ENCODE measurements at regions not wholly inside any gene's neighbourhood (a gene's known extent, or its start where the extent isn't known, plus 50 kb on each side); places are given as distances from the start of the nearest gene placed in this dataset.

DNA sequence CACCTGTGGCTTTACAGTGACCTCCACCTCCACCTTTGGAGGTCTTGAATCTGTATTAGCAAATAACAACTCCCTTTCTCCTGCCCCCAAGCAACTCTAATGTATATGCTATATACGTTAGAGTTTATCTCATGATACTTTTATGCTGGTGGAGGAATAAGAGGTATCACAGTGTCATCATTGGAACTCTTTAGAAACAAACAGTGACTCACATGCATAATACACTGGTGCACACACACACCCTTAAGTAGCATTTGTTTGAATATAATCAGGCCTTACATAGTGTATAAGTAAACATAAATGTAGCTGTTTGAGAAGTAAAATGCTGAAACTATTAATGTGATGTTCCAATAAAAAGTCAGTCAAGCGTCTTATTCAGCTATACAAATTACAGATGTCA is 280.2 kb upstream of the C2CD4B start:
- no peak for TF ChIP-seq CTCF (IDR thresholded peaks at IDR 0.05)
- no peak for TF ChIP-seq TCF7 (CRISPR knock-in tag; IDR thresholded peaks at IDR 0.05; ENCODE audit: low read depth)
- TF ChIP-seq SMAD4 (CRISPR knock-in tag; IDR thresholded peaks at IDR 0.05) = no peak
- no peak for TF ChIP-seq ZNF512 (CRISPR knock-in tag; IDR thresholded peaks at IDR 0.05; ENCODE audit: borderline replicate concordance)
- no peak for TF ChIP-seq ZSCAN18 (CRISPR knock-in tag; IDR thresholded peaks at IDR 0.05)
- TF ChIP-seq ZNF219 (CRISPR knock-in tag; IDR thresholded peaks at IDR 0.05; ENCODE audit: borderline replicate concordance) = no peak
- no peak for TF ChIP-seq E2F1 (CRISPR knock-in tag; IDR thresholded peaks at IDR 0.05)
- TF ChIP-seq, protein P1, sequence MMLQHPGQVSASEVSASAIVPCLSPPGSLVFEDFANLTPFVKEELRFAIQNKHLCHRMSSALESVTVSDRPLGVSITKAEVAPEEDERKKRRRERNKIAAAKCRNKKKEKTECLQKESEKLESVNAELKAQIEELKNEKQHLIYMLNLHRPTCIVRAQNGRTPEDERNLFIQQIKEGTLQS (CRISPR knock-in tag; conservative IDR thresholded peaks at IDR 0.05) = no peak
- no peak for TF ChIP-seq ZNF671 (CRISPR knock-in tag; IDR thresholded peaks at IDR 0.05)
- TF ChIP-seq NR1H2 (CRISPR knock-in tag; IDR thresholded peaks at IDR 0.05) = no peak
- no peak for TF ChIP-seq JUN (CRISPR knock-in tag; IDR thresholded peaks at IDR 0.05)
- no peak for TF ChIP-seq FOXK1 (CRISPR knock-in tag; IDR thresholded peaks at IDR 0.05)
- TF ChIP-seq, protein P2, sequence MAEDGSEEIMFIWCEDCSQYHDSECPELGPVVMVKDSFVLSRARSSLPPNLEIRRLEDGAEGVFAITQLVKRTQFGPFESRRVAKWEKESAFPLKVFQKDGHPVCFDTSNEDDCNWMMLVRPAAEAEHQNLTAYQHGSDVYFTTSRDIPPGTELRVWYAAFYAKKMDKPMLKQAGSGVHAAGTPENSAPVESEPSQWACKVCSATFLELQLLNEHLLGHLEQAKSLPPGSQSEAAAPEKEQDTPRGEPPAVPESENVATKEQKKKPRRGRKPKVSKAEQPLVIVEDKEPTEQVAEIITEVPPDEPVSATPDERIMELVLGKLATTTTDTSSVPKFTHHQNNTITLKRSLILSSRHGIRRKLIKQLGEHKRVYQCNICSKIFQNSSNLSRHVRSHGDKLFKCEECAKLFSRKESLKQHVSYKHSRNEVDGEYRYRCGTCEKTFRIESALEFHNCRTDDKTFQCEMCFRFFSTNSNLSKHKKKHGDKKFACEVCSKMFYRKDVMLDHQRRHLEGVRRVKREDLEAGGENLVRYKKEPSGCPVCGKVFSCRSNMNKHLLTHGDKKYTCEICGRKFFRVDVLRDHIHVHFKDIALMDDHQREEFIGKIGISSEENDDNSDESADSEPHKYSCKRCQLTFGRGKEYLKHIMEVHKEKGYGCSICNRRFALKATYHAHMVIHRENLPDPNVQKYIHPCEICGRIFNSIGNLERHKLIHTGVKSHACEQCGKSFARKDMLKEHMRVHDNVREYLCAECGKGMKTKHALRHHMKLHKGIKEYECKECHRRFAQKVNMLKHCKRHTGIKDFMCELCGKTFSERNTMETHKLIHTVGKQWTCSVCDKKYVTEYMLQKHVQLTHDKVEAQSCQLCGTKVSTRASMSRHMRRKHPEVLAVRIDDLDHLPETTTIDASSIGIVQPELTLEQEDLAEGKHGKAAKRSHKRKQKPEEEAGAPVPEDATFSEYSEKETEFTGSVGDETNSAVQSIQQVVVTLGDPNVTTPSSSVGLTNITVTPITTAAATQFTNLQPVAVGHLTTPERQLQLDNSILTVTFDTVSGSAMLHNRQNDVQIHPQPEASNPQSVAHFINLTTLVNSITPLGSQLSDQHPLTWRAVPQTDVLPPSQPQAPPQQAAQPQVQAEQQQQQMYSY (CRISPR knock-in tag; IDR thresholded peaks at IDR 0.05) = no peak
